ENCODE measurements at regions not wholly inside any gene's neighbourhood (a gene's known extent, or its start where the extent isn't known, plus 50 kb on each side); places are given as distances from the start of the nearest gene placed in this dataset.

GRCh38 chr7:45417735-45418134 is 156.4 kb upstream of the ADCY1 start:
- in situ Hi-C loops (cut with HindIII; ENCODE audit: extremely low pct_ligation_motif_present, low pct_unique_long_range_greater_than_20kb) = no loop called here
- POLR2A ChIA-PET = no interaction called here
- no peak overlapping the region for H3K4me2 ChIP-seq (ENCODE audit: low read depth, low read length)
- no peak overlapping the region for H3K9ac ChIP-seq (ENCODE audit: insufficient read depth, low read depth, low read length)
- DNase-seq (ENCODE audit: low spot score) = no peak
- H3K79me2 ChIP-seq (ENCODE audit: insufficient read depth, low read length) = no peaks in the 10 kb centered on the region
- TF ChIP-seq NKX3-1 (CRISPR knock-in tag; IDR thresholded peaks at IDR 0.05) (no peak), RARG (CRISPR knock-in tag; IDR thresholded peaks at IDR 0.05; ENCODE audit: low read depth) (no peak), BCL3 (CRISPR knock-in tag; IDR thresholded peaks at IDR 0.05) (no peak)
- no peak overlapping the region for H3K27ac ChIP-seq (ENCODE audit: extremely low read length, insufficient read depth, low read length)
- no peaks in the 10 kb centered on the region for H4K20me1 ChIP-seq (ENCODE audit: insufficient read depth, low read length)
- no peak for ATAC-seq
- no peaks in the 10 kb centered on the region for H3K27me3 ChIP-seq (ENCODE audit: control insufficient read depth in 1 of 2, insufficient read depth in 2 of 2, low read length in 2 of 2)
- H3K4me1 ChIP-seq (ENCODE audit: insufficient read depth, low read length) = no peaks in the 10 kb centered on the region
- H3K36me3 ChIP-seq (replicated peaks in 1 of 2; ENCODE audit: control insufficient read depth in 1 of 2, insufficient read depth in 2 of 2, low read length in 2 of 2) = no peaks in the 10 kb centered on the region
- no peak overlapping the region for H3K4me3 ChIP-seq (replicated peaks in 1 of 3; ENCODE audit: insufficient read depth in 1 of 3, low read depth in 2 of 3, low read length in 3 of 3)
- no peak for FAIRE-seq
- intact Hi-C loops (cut with micrococcal nuclease; ENCODE audit: unreplicated experiment) = no loop called here
- BruUV-seq (replicated peaks) = no TSS peak
- CTCF ChIA-PET (ENCODE audit: low intra/inter-chr PET ratio, low total read pairs) = no interaction called here
- 73% methylated on average over 3 of the region's 3 CpGs for WGBS (ENCODE audit: low lambda C conversion rate)
- H2AFZ ChIP-seq (ENCODE audit: low read length) = no peak overlapping the region
- H3K9me3 ChIP-seq (ENCODE audit: low read length) = no peaks in the 10 kb centered on the region

- intact Hi-C loops (cut with micrococcal nuclease; ENCODE audit: unreplicated experiment) (no loop called here), in situ Hi-C loops (cut with HindIII; ENCODE audit: extremely low pct_ligation_motif_present, low pct_unique_long_range_greater_than_20kb) (no loop called here)
- Histone ChIP-seq H3K27me3 (ENCODE audit: control insufficient read depth in 1 of 2, insufficient read depth in 2 of 2, low read length in 2 of 2) (no peaks in the 10 kb centered on the region), H3K9me3 (ENCODE audit: low read length) (no peaks in the 10 kb centered on the region), H3K4me1 (ENCODE audit: insufficient read depth, low read length) (no peaks in the 10 kb centered on the region), H3K79me2 (ENCODE audit: insufficient read depth, low read length) (no peaks in the 10 kb centered on the region), H3K4me2 (ENCODE audit: low read depth, low read length) (no peak overlapping the region), H3K36me3 (replicated peaks in 1 of 2; ENCODE audit: control insufficient read depth in 1 of 2, insufficient read depth in 2 of 2, low read length in 2 of 2) (no peaks in the 10 kb centered on the region), H3K27ac (ENCODE audit: extremely low read length, insufficient read depth, low read length) (no peak overlapping the region), H4K20me1 (ENCODE audit: insufficient read depth, low read length) (no peaks in the 10 kb centered on the region), H3K9ac (ENCODE audit: insufficient read depth, low read depth, low read length) (no peak overlapping the region), H2AFZ (ENCODE audit: low read length) (no peak overlapping the region), H3K4me3 (replicated peaks in 1 of 3; ENCODE audit: insufficient read depth in 1 of 3, low read depth in 2 of 3, low read length in 3 of 3) (no peak overlapping the region)
- DNase-seq (ENCODE audit: low spot score) (no peak), ATAC-seq (no peak), FAIRE-seq (no peak)
- WGBS (ENCODE audit: low lambda C conversion rate) = 15% methylated on average over 3 of the region's 3 CpGs
- no TSS peak for BruUV-seq (replicated peaks)
- TF ChIP-seq REPIN1 (CRISPR knock-in tag; IDR thresholded peaks at IDR 0.05; ENCODE audit: borderline replicate concordance, low read depth) = no peak
- no peak for TF ChIP-seq RFXAP (CRISPR knock-in tag; IDR thresholded peaks at IDR 0.05; ENCODE audit: borderline replicate concordance)
- TF ChIP-seq ZNF569 (CRISPR knock-in tag; IDR thresholded peaks at IDR 0.05; ENCODE audit: borderline replicate concordance) = no peak
- no peak for TF ChIP-seq HNRNPL (IDR thresholded peaks at IDR 0.05; ENCODE audit: low read depth, low read length)
- no peak for TF ChIP-seq ZNF704 (CRISPR knock-in tag; IDR thresholded peaks at IDR 0.05; ENCODE audit: borderline replicate concordance)
- TF ChIP-seq ELK4 (CRISPR knock-in tag; IDR thresholded peaks at IDR 0.05; ENCODE audit: borderline replicate concordance) = no peak
- no peak for TF ChIP-seq SP2 (CRISPR knock-in tag; IDR thresholded peaks at IDR 0.05)
- no peak for TF ChIP-seq ZNF335 (CRISPR knock-in tag; IDR thresholded peaks at IDR 0.05)
- no peak for TF ChIP-seq ZBTB34 (CRISPR knock-in tag; IDR thresholded peaks at IDR 0.05)
- TF ChIP-seq ZNF101 (CRISPR knock-in tag; IDR thresholded peaks at IDR 0.05; ENCODE audit: borderline replicate concordance, low read depth) = no peak
- no peak for TF ChIP-seq ZNF792 (CRISPR knock-in tag; IDR thresholded peaks at IDR 0.05)
- ChIA-PET CTCF (ENCODE audit: low intra/inter-chr PET ratio, low total read pairs) (no interaction called here), POLR2A (no interaction called here)
Observed at GRCh38 chr7:45420843-45421495, 153.2 kb upstream of the ADCY1 start.
